Endodermal cell (in vitro differentiated cells): ENCODE measurements at regions not wholly inside any gene's neighbourhood (a gene's known extent, or its start where the extent isn't known, plus 50 kb on each side); places are given as distances from the start of the nearest gene placed in this dataset.
A peak's percentile ranks its signal among the peaks of the same experiment; 100 is the strongest.

ENCODE experiments used
- DNase-seq: peaks from one replicate; pipeline ENCODE4 v3.0.0-alpha.2; 2017
- H3K27ac ChIP-seq: 2 replicates; pipeline ENCODE4 v1.5.1; 2013; ENCODE audit warnings: mild to moderate bottlenecking, low read depth, low read length, moderate library complexity
- H3K27me3 ChIP-seq: 2 replicates; pipeline ENCODE4 v1.6.1; 2013; ENCODE audit warnings: mild to moderate bottlenecking, low read length, moderate library complexity; ENCODE audit not compliant: insufficient read depth, control insufficient read depth, poor library complexity, severe bottlenecking
- H3K36me3 ChIP-seq: 2 replicates; pipeline ENCODE4 v1.7.0; 2013; ENCODE audit warnings: mild to moderate bottlenecking, low read length, moderate library complexity; ENCODE audit not compliant: control insufficient read depth, insufficient read depth
- H3K4me1 ChIP-seq: one replicate; pipeline ENCODE4 v1.7.0; 2013; ENCODE audit warnings: low read length; ENCODE audit not compliant: control insufficient read depth, insufficient read depth
- H3K4me3 ChIP-seq: 2 replicates; pipeline ENCODE4 v1.5.1; 2013; ENCODE audit warnings: mild to moderate bottlenecking, low read length, moderate library complexity
- H3K9ac ChIP-seq: 2 replicates; pipeline ENCODE4 v1.6.1; 2013; ENCODE audit warnings: mild to moderate bottlenecking, low read length, moderate library complexity; ENCODE audit not compliant: poor library complexity, severe bottlenecking; ENCODE audit errors: extremely low read depth
- H3K9me3 ChIP-seq: 2 replicates; pipeline ENCODE4 v1.6.1; 2013; ENCODE audit warnings: mild to moderate bottlenecking, low read length, moderate library complexity; ENCODE audit not compliant: control insufficient read depth
- H3K27ac Mint-ChIP-seq: 2 replicates; pipeline ENCODE4 v1.8.0; 2020; ENCODE audit warnings: mixed read lengths
- H3K27me3 Mint-ChIP-seq: 2 replicates; pipeline ENCODE4 v1.8.0; 2021; ENCODE audit warnings: mild to moderate bottlenecking, mixed read lengths; ENCODE audit not compliant: insufficient read depth
- H3K36me3 Mint-ChIP-seq: 2 replicates; pipeline ENCODE4 v1.8.0; 2020; ENCODE audit warnings: low read depth, mixed read lengths
- H3K4me1 Mint-ChIP-seq: 2 replicates; pipeline ENCODE4 v1.8.0; 2020; ENCODE audit warnings: mixed read lengths
- H3K4me3 Mint-ChIP-seq: 2 replicates; pipeline ENCODE4 v1.8.0; 2020; ENCODE audit warnings: mild to moderate bottlenecking, moderate library complexity, mixed read lengths
- H3K9me3 Mint-ChIP-seq: 2 replicates; pipeline ENCODE4 v1.8.0; 2020; ENCODE audit warnings: mild to moderate bottlenecking, mixed read lengths
- WGBS, 2 experiments: methylation state at CpG; one replicate each; pipeline versions ENCODE4 v1.1.5 to v1.1.7; 2013; ENCODE audit warnings: missing lambda C conversion rate in 2 of 2, mixed read lengths in 1 of 2; ENCODE audit not compliant: insufficient coverage in 1 of 2, insufficient read length in 1 of 2; 5-methylcytosine and 5-hydroxymethylcytosine counted together
- TF ChIP-seq, protein P1 (sequence below): fragments of 200-600 bp; sonication (generic); conservative IDR thresholded peaks from 2 replicates; pipeline ENCODE4 v1.5.0; 2021; ENCODE audit warnings: antibody characterized with exemption, mild to moderate bottlenecking

DNA sequence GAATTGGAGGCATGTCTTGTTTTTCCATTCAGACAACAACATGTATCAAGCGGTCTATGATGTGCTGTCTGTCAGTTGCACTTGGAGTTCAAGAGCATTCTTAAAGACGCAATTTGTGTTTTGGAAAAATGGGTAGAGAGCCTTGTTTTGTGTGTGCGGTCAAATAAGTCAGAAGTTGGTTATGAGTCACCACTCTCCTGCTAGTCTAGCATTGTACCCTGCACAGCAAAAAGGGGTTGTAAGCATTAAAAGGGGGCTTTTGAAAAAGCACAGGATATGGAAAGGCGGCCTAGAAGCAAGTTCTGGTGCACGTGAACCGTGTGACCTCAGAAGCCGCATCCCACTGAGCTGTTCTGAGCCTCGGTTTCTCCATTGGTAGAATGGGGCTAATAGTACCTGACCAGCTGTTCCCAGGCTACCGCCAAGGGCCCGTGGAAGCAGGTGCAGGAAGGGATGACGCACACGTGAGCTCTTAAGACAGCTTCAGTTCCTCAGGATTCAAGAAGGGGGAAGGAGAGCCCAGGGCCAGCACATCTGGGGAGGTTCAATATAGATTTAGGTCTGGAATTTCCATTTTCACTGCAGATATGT is 61.6 kb upstream of the SNX9 start:
- H3K9me3 ChIP-seq: no peaks in the 10 kb centered on the region
- Mint-ChIP-seq H3K4me3 (no peak overlapping the region), H3K27ac (peak overlapping the region; percentile 32), H3K9me3 (peaks cover 1% of the 10 kb centered on the region), H3K36me3 (no peaks in the 10 kb centered on the region), H3K4me1 (peaks cover 37% of the 10 kb centered on the region), H3K27me3 (peaks cover 5% of the 10 kb centered on the region)
- no peak overlapping the region for H3K4me3 ChIP-seq
- H3K9ac ChIP-seq: no peak overlapping the region
- peaks cover 7% of the 10 kb centered on the region for H3K4me1 ChIP-seq
- H3K36me3 ChIP-seq: no peaks in the 10 kb centered on the region
- H3K27me3 ChIP-seq: no peaks in the 10 kb centered on the region
- TF ChIP-seq, protein P1, sequence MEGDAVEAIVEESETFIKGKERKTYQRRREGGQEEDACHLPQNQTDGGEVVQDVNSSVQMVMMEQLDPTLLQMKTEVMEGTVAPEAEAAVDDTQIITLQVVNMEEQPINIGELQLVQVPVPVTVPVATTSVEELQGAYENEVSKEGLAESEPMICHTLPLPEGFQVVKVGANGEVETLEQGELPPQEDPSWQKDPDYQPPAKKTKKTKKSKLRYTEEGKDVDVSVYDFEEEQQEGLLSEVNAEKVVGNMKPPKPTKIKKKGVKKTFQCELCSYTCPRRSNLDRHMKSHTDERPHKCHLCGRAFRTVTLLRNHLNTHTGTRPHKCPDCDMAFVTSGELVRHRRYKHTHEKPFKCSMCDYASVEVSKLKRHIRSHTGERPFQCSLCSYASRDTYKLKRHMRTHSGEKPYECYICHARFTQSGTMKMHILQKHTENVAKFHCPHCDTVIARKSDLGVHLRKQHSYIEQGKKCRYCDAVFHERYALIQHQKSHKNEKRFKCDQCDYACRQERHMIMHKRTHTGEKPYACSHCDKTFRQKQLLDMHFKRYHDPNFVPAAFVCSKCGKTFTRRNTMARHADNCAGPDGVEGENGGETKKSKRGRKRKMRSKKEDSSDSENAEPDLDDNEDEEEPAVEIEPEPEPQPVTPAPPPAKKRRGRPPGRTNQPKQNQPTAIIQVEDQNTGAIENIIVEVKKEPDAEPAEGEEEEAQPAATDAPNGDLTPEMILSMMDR: no peak
- DNase-seq: no peak
- H3K27ac ChIP-seq: no peak overlapping the region
- 92 to 98% methylated on average over 8 to 12 of the region's 12 CpGs for WGBS, 2 experiments

DNA sequence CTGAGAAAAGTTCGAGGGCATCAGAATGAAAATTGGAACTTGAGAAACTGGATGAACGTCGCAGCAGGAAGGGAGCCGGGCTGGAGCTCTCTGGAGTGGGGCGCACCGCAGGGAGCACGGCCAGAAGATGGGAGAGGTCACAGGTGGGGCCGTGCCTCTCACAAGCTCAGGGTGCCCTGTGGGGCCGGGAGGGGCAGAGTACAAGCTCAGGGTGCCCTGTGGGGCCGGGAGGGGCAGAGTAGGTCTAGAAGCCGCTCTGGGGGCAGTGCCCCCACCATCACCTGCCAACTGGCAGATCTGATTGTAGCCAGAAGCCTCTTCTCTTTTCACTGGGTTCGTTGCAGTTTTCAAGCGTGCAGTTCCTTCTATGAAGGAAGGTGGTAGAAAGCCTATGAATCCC is 61.1 kb upstream of the SNX9 start:
- H3K27ac ChIP-seq: no peak overlapping the region
- H3K4me1 ChIP-seq: peaks cover 7% of the 10 kb centered on the region
- TF ChIP-seq, protein P1: no peak
- H3K27me3 Mint-ChIP-seq: peaks cover 5% of the 10 kb centered on the region
- no peak for DNase-seq
- no peaks in the 10 kb centered on the region for H3K36me3 Mint-ChIP-seq
- peaks cover 1% of the 10 kb centered on the region for H3K9me3 Mint-ChIP-seq
- H3K27me3 ChIP-seq: no peaks in the 10 kb centered on the region
- no peak overlapping the region for H3K9ac ChIP-seq
- no peaks in the 10 kb centered on the region for H3K36me3 ChIP-seq
- H3K9me3 ChIP-seq: no peaks in the 10 kb centered on the region
- peaks cover 33% of the 10 kb centered on the region for H3K4me1 Mint-ChIP-seq
- peak overlapping the region; percentile 32 for H3K27ac Mint-ChIP-seq
- H3K4me3 ChIP-seq: no peak overlapping the region
- WGBS, 2 experiments: 82 to 97% methylated on average over 6 to 13 of the region's 13 CpGs
- H3K4me3 Mint-ChIP-seq: no peak overlapping the region

DNA sequence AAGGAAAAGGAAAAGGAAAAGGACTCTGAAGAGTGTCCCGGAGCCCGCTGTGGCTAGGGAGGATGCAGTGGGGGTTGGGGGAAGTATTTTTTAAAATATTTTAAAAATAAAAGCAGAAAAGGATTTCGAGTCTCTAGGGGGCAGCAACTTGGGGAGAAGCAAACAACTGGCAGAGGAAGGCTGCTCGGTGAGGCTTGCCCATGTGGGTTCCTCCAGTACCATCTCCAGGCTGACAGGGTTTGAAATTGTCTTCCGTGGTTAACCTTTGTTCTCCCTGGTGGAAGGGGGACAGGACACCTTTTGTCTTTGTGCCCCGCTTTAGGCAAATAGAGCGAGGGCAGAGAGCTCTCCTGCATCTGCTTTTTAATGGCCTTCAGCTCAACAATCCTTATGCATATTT is 60.4 kb upstream of the SNX9 start:
- Histone ChIP-seq H3K27ac (no peak overlapping the region), H3K36me3 (no peaks in the 10 kb centered on the region), H3K4me1 (peaks cover 7% of the 10 kb centered on the region), H3K9ac (no peak overlapping the region), H3K9me3 (no peaks in the 10 kb centered on the region), H3K27me3 (no peaks in the 10 kb centered on the region), H3K4me3 (no peak overlapping the region)
- DNase-seq: peak; percentile 68
- TF ChIP-seq, protein P1: peak; percentile 52
- H3K9me3 Mint-ChIP-seq: peaks cover 1% of the 10 kb centered on the region
- peak overlapping the region; percentile 92 for H3K27ac Mint-ChIP-seq
- peaks cover 3% of the 10 kb centered on the region for H3K27me3 Mint-ChIP-seq
- H3K36me3 Mint-ChIP-seq: no peaks in the 10 kb centered on the region
- peaks cover 33% of the 10 kb centered on the region for H3K4me1 Mint-ChIP-seq
- no peak overlapping the region for H3K4me3 Mint-ChIP-seq
- WGBS, 2 experiments: 55 to 58% methylated on average over 5 to 7 of the region's 7 CpGs
